ENCODE measurements at regions not wholly inside any gene's neighbourhood (a gene's known extent, or its start where the extent isn't known, plus 50 kb on each side); places are given as distances from the start of the nearest gene placed in this dataset.

- H3K9ac ChIP-seq (ENCODE audit: low read length), result no peak overlapping the region
- H3K36me3 ChIP-seq (ENCODE audit: control insufficient read depth, low read depth, low read length), result no peaks in the 10 kb centered on the region
- peaks cover 7% of the 10 kb centered on the region for H3K4me1 ChIP-seq (ENCODE audit: control insufficient read depth, low read depth, low read length)
- H3K9me3 ChIP-seq (ENCODE audit: control insufficient read depth, low read depth, low read length), result no peaks in the 10 kb centered on the region
- no peak overlapping the region for H3K27ac ChIP-seq (ENCODE audit: low read length)
- no peaks in the 10 kb centered on the region for H3K27me3 ChIP-seq (ENCODE audit: control insufficient read depth, insufficient read depth, low read length)
- no peak overlapping the region for H3K4me3 ChIP-seq (ENCODE audit: low read length)
Observed at GRCh38 chr20:7492257-7492656, 448.0 kb downstream of the HAO1 start.

- Histone ChIP-seq H3K9ac (ENCODE audit: low read length) (no peak overlapping the region), H3K27me3 (ENCODE audit: control insufficient read depth, insufficient read depth, low read length) (no peaks in the 10 kb centered on the region), H3K9me3 (ENCODE audit: control insufficient read depth, low read depth, low read length) (no peaks in the 10 kb centered on the region)
Observed at GRCh38 chr20:7493311-7493710, 446.9 kb downstream of the HAO1 start.

DNA sequence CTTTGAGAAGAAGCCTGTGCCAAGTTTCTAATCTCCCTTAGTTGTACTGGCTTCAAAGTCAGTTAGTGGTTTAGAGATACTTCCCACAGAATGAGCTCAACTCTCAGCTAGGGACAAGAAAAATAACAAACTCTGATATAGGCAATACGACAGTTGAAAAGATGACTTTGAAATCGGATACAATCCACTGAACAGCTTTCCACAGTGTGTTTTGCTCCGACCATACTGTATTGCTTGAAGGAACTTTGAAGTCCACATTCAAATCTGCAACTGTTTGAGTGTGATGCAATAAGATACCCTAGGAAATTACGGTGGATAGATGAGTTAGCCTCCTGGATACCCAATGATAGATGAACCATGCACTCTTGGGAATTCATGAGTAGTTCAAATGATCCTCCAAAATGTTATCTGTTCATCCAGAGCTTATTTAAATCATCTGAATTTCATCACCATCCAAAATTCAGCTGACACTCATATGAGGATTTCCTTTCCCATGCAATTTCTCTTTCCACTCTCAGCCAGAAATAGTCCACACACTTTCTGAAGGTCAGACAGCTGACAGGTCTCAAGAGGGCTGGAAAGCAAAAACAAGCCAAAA lies 443.8 kb downstream of the HAO1 start:
- Histone ChIP-seq H3K4me1 (ENCODE audit: control insufficient read depth, low read depth, low read length) (peaks cover 7% of the 10 kb centered on the region), H3K9ac (ENCODE audit: low read length) (no peak overlapping the region), H3K4me3 (ENCODE audit: low read length) (no peak overlapping the region), H3K27me3 (ENCODE audit: control insufficient read depth, insufficient read depth, low read length) (no peaks in the 10 kb centered on the region), H3K27ac (ENCODE audit: low read length) (no peak overlapping the region), H3K9me3 (ENCODE audit: control insufficient read depth, low read depth, low read length) (no peaks in the 10 kb centered on the region), H3K36me3 (ENCODE audit: control insufficient read depth, low read depth, low read length) (no peaks in the 10 kb centered on the region)

More at GRCh38 chr20:7493311-7493710, 446.9 kb downstream of the HAO1 start:
- peaks cover 7% of the 10 kb centered on the region for H3K4me1 ChIP-seq (ENCODE audit: control insufficient read depth, low read depth, low read length)
- no peak overlapping the region for H3K4me3 ChIP-seq (ENCODE audit: low read length)
- no peaks in the 10 kb centered on the region for H3K36me3 ChIP-seq (ENCODE audit: control insufficient read depth, low read depth, low read length)
- H3K27ac ChIP-seq (ENCODE audit: low read length), result no peak overlapping the region

DNA sequence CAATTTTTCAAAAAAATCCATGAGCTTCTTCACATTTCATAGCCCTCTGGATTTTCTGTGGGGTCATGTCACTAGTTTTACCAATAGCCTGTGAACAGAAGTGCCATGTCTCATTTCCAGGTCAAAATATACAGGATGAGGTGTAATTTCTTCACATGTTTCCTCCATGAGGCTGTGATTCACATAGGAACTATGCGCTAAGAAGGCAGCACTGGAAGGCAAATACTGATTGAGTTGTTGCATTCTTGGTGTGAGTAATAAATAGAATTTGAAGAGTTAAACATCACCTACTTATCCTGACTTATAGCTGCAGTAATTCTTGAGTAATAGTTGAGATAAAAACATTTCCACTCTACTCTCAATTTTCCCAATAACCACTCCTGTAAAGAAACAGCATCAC lies 442.3 kb downstream of the HAO1 start:
- Histone ChIP-seq H3K27ac (ENCODE audit: low read length) (no peak overlapping the region), H3K4me3 (ENCODE audit: low read length) (no peak overlapping the region), H3K27me3 (ENCODE audit: control insufficient read depth, insufficient read depth, low read length) (no peaks in the 10 kb centered on the region), H3K9ac (ENCODE audit: low read length) (no peak overlapping the region), H3K4me1 (ENCODE audit: control insufficient read depth, low read depth, low read length) (no peaks in the 10 kb centered on the region), H3K36me3 (ENCODE audit: control insufficient read depth, low read depth, low read length) (no peaks in the 10 kb centered on the region), H3K9me3 (ENCODE audit: control insufficient read depth, low read depth, low read length) (no peaks in the 10 kb centered on the region)

DNA sequence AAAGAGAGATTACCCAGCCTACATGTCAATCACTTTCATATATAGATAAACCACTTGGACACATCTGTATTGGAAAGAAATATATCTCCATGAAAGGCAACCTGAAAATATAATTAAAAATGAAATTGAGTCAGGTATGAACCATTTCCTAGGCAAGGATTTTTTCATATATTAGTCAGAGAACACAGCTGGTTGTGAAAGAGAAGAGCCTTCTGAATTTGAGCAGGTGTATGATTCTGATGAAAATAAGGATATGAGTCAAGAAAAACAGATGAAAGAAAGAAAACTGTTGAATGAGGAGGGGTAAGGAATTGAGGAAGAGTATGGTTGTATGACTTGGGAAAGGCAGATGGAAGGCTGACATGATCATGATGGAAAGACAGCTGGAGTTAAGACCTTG lies 441.1 kb downstream of the HAO1 start:
- H3K9me3 ChIP-seq (ENCODE audit: control insufficient read depth, low read depth, low read length), result no peaks in the 10 kb centered on the region
- no peak overlapping the region for H3K4me3 ChIP-seq (ENCODE audit: low read length)
- no peaks in the 10 kb centered on the region for H3K4me1 ChIP-seq (ENCODE audit: control insufficient read depth, low read depth, low read length)
- no peaks in the 10 kb centered on the region for H3K36me3 ChIP-seq (ENCODE audit: control insufficient read depth, low read depth, low read length)
- H3K27ac ChIP-seq (ENCODE audit: low read length), result no peak overlapping the region
- no peaks in the 10 kb centered on the region for H3K27me3 ChIP-seq (ENCODE audit: control insufficient read depth, insufficient read depth, low read length)
- H3K9ac ChIP-seq (ENCODE audit: low read length), result no peak overlapping the region

DNA sequence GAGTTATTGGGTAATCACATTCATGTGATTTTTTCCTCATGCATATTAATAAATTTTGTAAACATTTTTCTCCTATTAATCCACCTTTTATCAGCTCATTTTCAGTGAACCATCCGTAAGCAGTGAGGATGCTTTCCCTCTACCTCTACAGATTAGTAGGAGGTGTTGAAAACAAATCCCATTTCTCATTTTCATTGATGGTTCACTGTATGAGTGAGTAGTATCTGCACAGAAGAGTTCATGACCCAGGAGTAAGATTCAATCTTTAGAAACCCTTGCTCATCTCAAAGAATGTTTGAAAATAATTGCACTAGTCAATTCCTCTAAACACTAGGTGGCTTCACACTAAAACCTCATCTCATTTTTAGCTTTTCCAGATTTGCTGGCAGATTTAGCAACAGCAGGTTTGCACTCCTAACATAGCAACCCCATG lies 440.0 kb downstream of the HAO1 start:
- no peak overlapping the region for H3K9ac ChIP-seq (ENCODE audit: low read length)
- H3K9me3 ChIP-seq (ENCODE audit: control insufficient read depth, low read depth, low read length), result no peaks in the 10 kb centered on the region
- no peaks in the 10 kb centered on the region for H3K36me3 ChIP-seq (ENCODE audit: control insufficient read depth, low read depth, low read length)
- H3K27ac ChIP-seq (ENCODE audit: low read length), result no peak overlapping the region
- no peaks in the 10 kb centered on the region for H3K27me3 ChIP-seq (ENCODE audit: control insufficient read depth, insufficient read depth, low read length)
- no peaks in the 10 kb centered on the region for H3K4me1 ChIP-seq (ENCODE audit: control insufficient read depth, low read depth, low read length)
- H3K4me3 ChIP-seq (ENCODE audit: low read length), result no peak overlapping the region

DNA sequence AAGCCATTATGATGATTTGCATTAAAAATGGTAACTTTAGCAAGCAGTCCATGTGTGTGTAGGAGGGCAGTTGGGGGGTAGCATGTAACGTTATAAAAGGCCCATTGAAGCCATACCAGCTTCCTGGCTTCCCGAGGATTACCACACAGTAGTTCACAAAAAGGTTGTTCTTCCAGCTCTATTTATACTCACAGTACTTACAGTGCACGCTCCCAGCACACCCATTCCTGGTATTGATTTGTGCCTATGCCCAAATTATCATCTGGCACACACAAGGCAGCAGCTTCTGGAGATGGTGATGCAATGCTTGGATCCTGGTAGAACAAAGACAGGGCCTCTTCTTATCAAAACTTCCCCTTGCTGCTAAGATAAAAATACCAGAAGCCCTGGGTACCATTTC lies 436.8 kb downstream of the HAO1 start:
- H3K27me3 ChIP-seq (ENCODE audit: control insufficient read depth, insufficient read depth, low read length), result no peaks in the 10 kb centered on the region
- H3K9ac ChIP-seq (ENCODE audit: low read length), result no peak overlapping the region
- no peaks in the 10 kb centered on the region for H3K9me3 ChIP-seq (ENCODE audit: control insufficient read depth, low read depth, low read length)
- no peaks in the 10 kb centered on the region for H3K4me1 ChIP-seq (ENCODE audit: control insufficient read depth, low read depth, low read length)
- H3K4me3 ChIP-seq (ENCODE audit: low read length), result no peak overlapping the region
- no peak overlapping the region for H3K27ac ChIP-seq (ENCODE audit: low read length)
- no peaks in the 10 kb centered on the region for H3K36me3 ChIP-seq (ENCODE audit: control insufficient read depth, low read depth, low read length)

GRCh38 chr20:7505152-7505834 lies 435.0 kb downstream of the HAO1 start:
- Histone ChIP-seq H3K4me1 (ENCODE audit: control insufficient read depth, low read depth, low read length) (no peaks in the 10 kb centered on the region), H3K9ac (ENCODE audit: low read length) (no peak overlapping the region), H3K27me3 (ENCODE audit: control insufficient read depth, insufficient read depth, low read length) (no peaks in the 10 kb centered on the region), H3K9me3 (ENCODE audit: control insufficient read depth, low read depth, low read length) (no peaks in the 10 kb centered on the region), H3K36me3 (ENCODE audit: control insufficient read depth, low read depth, low read length) (no peaks in the 10 kb centered on the region), H3K27ac (ENCODE audit: low read length) (no peak overlapping the region), H3K4me3 (ENCODE audit: low read length) (no peak overlapping the region)

DNA sequence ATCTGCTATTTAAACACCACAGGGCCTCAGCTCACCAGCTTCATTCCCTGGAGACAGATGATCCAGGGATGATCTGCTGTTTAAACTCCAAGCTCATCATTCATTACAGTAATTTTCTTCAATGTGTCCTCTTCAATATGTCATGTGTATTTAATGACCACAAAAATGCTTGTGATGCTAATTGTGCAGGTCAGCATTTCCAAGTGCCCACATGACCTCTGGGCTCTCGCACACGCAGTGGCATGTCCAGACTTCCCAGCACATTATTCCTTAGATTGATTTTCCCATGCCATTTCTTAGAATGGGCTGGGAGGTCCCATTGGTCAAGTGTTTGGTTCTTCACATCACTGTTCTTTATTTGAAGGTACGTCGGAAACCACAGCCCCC lies 434.4 kb downstream of the HAO1 start:
- no peak overlapping the region for H3K9ac ChIP-seq (ENCODE audit: low read length)
- H3K27ac ChIP-seq (ENCODE audit: low read length), result no peak overlapping the region
- H3K36me3 ChIP-seq (ENCODE audit: control insufficient read depth, low read depth, low read length), result no peaks in the 10 kb centered on the region
- H3K27me3 ChIP-seq (ENCODE audit: control insufficient read depth, insufficient read depth, low read length), result no peaks in the 10 kb centered on the region
- H3K4me3 ChIP-seq (ENCODE audit: low read length), result no peak overlapping the region
- H3K4me1 ChIP-seq (ENCODE audit: control insufficient read depth, low read depth, low read length), result no peaks in the 10 kb centered on the region
- no peaks in the 10 kb centered on the region for H3K9me3 ChIP-seq (ENCODE audit: control insufficient read depth, low read depth, low read length)

- Histone ChIP-seq H3K4me1 (ENCODE audit: control insufficient read depth, low read depth, low read length) (no peaks in the 10 kb centered on the region), H3K9ac (ENCODE audit: low read length) (no peak overlapping the region), H3K4me3 (ENCODE audit: low read length) (no peak overlapping the region), H3K27ac (ENCODE audit: low read length) (no peak overlapping the region), H3K36me3 (ENCODE audit: control insufficient read depth, low read depth, low read length) (no peaks in the 10 kb centered on the region), H3K9me3 (ENCODE audit: control insufficient read depth, low read depth, low read length) (no peaks in the 10 kb centered on the region), H3K27me3 (ENCODE audit: control insufficient read depth, insufficient read depth, low read length) (no peaks in the 10 kb centered on the region)
Observed at GRCh38 chr20:7516621-7517111, 423.6 kb downstream of the HAO1 start.

GRCh38 chr20:7520361-7520760 lies 419.9 kb downstream of the HAO1 start:
- H3K27ac ChIP-seq (ENCODE audit: low read length), result no peak overlapping the region
- H3K9me3 ChIP-seq (ENCODE audit: control insufficient read depth, low read depth, low read length), result no peaks in the 10 kb centered on the region
- no peaks in the 10 kb centered on the region for H3K36me3 ChIP-seq (ENCODE audit: control insufficient read depth, low read depth, low read length)
- H3K4me1 ChIP-seq (ENCODE audit: control insufficient read depth, low read depth, low read length), result no peaks in the 10 kb centered on the region
- no peaks in the 10 kb centered on the region for H3K27me3 ChIP-seq (ENCODE audit: control insufficient read depth, insufficient read depth, low read length)
- no peak overlapping the region for H3K9ac ChIP-seq (ENCODE audit: low read length)
- no peak overlapping the region for H3K4me3 ChIP-seq (ENCODE audit: low read length)

DNA sequence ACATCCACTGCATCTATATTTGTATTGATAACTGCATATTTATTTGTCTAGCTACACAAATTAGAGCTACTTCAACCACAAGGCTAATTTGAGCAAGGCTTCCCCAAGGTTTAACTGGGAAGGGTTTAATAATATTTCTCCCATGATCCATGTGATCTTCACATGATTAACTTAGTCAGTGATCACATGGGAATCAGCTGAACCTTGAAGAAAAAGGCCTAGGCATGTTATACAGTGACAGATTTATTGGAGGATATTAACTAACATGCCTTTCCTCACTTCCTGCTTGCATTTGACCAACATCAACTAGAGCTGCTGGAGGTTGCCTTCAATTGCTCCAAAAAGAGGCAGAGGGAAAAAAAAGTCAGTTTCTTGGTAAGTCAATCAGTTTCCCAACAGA lies 417.0 kb downstream of the HAO1 start:
- no peaks in the 10 kb centered on the region for H3K4me1 ChIP-seq (ENCODE audit: control insufficient read depth, low read depth, low read length)
- no peak overlapping the region for H3K9ac ChIP-seq (ENCODE audit: low read length)
- H3K36me3 ChIP-seq (ENCODE audit: control insufficient read depth, low read depth, low read length), result no peaks in the 10 kb centered on the region
- H3K27ac ChIP-seq (ENCODE audit: low read length), result no peak overlapping the region
- H3K4me3 ChIP-seq (ENCODE audit: low read length), result no peak overlapping the region
- H3K9me3 ChIP-seq (ENCODE audit: control insufficient read depth, low read depth, low read length), result no peaks in the 10 kb centered on the region
- H3K27me3 ChIP-seq (ENCODE audit: control insufficient read depth, insufficient read depth, low read length), result no peaks in the 10 kb centered on the region

Data from iPS-18a (cell line).